Inflammatory macrophage treated with lipopolysaccharide for 4 hours (primary cell): ENCODE measurements at regions not wholly inside any gene's neighbourhood (a gene's known extent, or its start where the extent isn't known, plus 50 kb on each side); places are given as distances from the start of the nearest gene placed in this dataset.

Experiments used
- DNase-seq: peaks from one replicate; pipeline ENCODE4 v3.0.0-alpha.2; 2020

GRCh38 chr4:181905708-181906107, 337.5 kb upstream of the TENM3 start:
- no peak for DNase-seq

DNA sequence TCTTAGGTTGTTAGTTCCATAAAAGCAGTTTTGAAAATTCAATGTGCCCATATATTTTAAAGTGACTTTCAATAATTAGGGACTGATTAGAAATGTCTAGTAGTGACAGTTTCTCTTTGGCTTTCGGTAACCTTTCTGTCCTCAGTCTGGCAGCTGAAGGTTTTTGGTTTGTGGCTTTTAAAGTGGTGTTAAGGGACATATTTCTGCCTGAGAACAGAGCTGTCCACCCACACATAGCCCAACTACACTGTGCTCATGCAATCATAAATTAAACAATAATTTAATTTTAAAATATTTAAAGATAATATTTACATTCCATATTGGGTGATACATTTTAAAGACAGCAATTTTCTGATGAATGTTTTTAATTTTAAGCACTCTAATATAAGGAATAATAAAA, 335.0 kb upstream of the TENM3 start:
- DNase-seq, result no peak

DNA sequence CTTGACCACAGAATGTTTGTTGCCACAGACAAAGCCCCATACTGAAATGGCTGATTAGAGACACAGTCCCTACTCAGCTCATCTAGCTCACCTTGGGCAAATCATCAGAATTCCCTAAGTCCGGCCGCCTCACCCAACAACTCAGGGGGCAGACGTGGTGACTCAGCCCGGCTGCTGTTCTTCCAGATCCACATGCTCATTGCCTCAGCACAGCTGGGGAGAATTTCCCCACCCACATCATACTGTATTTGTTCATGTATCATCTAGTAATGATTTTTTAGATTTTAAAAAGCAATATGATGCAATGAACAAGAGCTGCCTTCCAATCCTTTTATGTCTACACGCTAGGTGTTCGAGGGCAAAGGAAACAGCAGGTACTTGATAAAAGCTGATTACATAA, 333.8 kb upstream of the TENM3 start:
- no peak for DNase-seq

DNA sequence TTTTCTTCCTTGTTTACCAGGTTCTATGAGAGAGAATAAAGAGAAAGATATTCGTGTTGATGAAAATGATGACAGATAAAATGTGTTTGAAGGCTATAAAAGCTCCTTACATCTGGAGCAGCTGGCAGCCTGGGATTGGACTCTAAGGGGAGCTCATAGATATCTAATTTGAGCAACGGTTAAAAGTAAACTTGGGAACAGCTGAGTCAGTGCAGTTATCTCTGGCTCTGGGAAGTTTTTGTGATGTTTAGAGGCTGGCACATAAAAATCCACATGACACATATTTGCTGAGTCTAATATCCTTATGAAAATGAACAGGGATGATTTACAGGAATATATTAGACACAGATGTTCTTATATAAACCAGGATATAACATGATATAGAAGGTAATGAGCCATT, 331.8 kb upstream of the TENM3 start:
- no peak for DNase-seq

GRCh38 chr4:181933471-181933870, 309.7 kb upstream of the TENM3 start:
- no peak for DNase-seq

DNA sequence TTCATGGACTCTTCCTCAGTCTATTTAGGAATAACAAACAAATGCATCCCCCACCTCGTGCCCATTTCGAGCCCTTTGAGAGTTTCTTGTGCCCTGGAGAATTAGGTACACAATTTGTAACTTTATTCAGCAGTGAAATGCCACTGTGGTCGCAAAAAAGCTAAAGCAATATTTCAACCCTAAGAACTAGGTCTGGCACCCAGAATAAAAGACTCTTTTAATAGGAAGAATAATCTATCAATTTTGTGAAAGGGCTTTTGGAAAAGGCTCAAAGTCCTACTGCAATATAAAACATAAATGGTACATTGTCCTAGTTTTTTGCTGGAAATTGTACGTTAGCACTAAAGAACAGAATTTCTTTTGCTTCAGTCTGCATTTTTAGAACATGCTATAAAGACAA, 304.6 kb upstream of the TENM3 start:
- no peak for DNase-seq

DNA sequence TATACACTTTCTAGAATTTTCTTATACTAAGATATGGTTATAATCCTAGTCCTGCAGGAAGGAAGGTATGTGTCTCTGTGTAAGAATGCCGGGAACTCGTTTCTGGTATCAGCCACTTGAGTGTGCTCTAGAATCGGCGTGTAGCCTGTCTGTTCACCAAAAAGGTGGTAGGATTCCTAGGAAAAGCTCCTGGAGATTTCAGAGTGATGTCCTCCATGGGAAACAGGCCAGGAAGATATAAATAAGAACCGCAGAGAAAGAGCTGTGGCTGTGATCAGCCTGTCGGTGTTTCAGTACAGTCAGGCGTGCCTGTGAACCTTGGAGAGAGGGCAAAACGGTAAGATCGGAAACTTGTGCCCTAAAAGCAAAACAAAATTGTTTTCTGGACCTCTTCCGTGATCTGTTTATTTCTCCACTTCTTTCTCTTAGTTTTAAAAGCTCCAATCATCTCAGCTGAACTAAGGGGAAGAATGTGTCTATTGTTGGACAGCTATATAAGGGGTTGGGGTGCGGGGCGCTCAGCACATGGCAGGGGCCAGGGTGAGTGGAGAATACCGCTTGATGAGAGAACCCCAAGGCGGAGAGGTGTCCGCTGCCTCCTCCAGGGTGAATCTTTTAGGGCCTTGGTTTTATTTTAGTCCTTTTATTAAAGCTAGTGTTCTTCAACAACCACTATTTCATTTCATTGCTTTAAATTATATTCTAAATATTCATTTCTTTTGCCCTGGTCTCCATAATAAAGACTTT, 303.8 kb upstream of the TENM3 start:
- DNase-seq, result no peak

GRCh38 chr4:181944527-181944926, 298.7 kb upstream of the TENM3 start:
- no peak for DNase-seq

DNA sequence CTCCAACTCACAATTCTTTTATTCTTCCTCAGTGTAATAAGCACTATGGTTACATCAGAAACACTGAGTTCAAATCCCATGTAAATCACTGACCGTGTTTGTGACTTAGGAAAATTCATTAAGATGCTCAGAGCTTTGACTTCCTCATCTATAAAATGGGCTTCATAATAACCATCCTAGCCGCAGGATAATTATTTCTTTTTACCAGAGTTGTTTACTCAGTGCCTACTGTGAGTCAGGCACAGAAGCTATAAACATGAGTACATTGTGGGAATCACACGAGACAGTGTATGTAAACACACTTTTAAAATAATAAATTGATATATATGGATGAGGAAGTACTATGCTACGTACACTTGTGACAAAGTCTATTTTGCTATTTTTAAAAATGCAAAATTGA, 296.3 kb upstream of the TENM3 start:
- DNase-seq, result no peak

- DNase-seq, result no peak
Observed at GRCh38 chr4:181948839-181949382, 294.3 kb upstream of the TENM3 start.

- DNase-seq, result no peak
Observed at GRCh38 chr4:181949704-181950312, 293.4 kb upstream of the TENM3 start.

- no peak for DNase-seq
Observed at GRCh38 chr4:181950372-181951127, 292.7 kb upstream of the TENM3 start.

GRCh38 chr4:181951265-181951664, 291.9 kb upstream of the TENM3 start:
- DNase-seq, result no peak

GRCh38 chr4:181952478-181952877, 290.7 kb upstream of the TENM3 start:
- no peak for DNase-seq

- DNase-seq, result no peak
Observed at GRCh38 chr4:181956512-181956911, 286.7 kb upstream of the TENM3 start.

GRCh38 chr4:181957088-181957487, 286.1 kb upstream of the TENM3 start:
- no peak for DNase-seq

GRCh38 chr4:181958446-181958845, 284.8 kb upstream of the TENM3 start:
- no peak for DNase-seq

- DNase-seq, result no peak
Observed at GRCh38 chr4:181959121-181959520, 284.1 kb upstream of the TENM3 start.

- no peak for DNase-seq
Observed at GRCh38 chr4:181960384-181960783, 282.8 kb upstream of the TENM3 start.

- no peak for DNase-seq
Observed at GRCh38 chr4:181962321-181962720, 280.9 kb upstream of the TENM3 start.

GRCh38 chr4:181964731-181965130, 278.5 kb upstream of the TENM3 start:
- no peak for DNase-seq

- no peak for DNase-seq
Observed at GRCh38 chr4:181966104-181966551, 277.1 kb upstream of the TENM3 start.

DNA sequence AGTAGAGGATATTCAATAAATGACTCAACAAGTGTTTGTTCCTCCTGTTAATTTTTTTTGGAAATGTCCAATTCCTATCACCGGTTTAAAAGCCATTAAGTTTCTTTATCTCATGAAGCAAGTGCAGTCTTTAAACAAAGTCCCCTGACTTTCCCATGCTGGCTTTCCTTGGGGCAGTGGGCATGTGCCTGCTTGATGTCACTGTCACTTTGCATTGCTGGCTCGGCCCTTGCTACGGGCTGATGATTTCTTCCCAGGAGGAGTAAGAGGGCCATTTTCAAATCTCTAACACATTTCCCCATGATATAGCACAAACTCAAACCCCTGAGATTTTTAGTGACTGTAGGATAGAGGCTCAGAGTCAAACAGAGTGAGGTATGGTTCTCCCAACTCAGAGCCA, 275.8 kb upstream of the TENM3 start:
- DNase-seq, result no peak

- no peak for DNase-seq
Observed at GRCh38 chr4:181968371-181968770, 274.8 kb upstream of the TENM3 start.
